ENCODE measurements at regions not wholly inside any gene's neighbourhood (a gene's known extent, or its start where the extent isn't known, plus 50 kb on each side); places are given as distances from the start of the nearest gene placed in this dataset.
A peak's percentile ranks its signal among the peaks of the same experiment; 100 is the strongest.
"Not testable (repeated sequence)": the region's sequence is repeated elsewhere in the genome, so short reads cannot be mapped to it uniquely, and the experiment has no call there.

DNA sequence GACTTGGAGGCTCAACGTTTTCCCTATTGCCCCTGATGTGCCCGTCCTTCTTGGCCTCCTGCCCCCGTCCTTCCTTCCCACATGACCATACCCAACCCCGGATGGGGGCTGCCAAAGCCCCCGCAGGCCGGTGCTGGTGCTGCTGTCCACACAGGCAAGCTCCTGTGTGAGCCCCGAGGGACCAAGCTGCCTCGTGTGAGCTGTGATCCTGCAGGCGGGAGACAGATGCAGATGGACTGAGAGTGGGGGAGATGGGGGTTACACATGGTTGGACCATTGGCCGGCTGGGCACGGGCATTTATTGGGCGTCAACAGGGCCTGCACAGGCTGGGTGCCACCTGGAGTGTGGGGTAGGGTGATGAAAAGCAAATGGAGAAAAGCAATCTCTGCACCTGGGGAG lies 313.2 kb upstream of the B3GAT1 start:
- DNase-seq: no peak

DNA sequence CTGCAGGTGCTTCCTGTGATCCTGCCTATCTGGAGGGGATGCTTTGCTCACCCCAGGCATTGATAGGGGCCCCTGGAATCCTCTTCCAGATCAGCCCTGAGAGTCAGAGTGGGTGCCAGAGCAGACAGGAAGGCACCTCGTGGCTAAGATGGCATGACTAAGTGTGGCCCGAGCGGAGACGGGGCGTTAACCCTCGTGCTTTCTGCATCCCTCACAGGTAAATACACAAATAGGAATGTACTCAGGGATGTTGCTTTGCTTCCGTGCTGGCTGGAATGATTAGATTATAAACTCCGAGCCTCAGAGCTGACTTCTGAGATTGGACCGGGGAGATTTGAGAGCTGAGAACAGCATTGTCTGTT lies 312.7 kb upstream of the B3GAT1 start:
- no peak for DNase-seq

DNA sequence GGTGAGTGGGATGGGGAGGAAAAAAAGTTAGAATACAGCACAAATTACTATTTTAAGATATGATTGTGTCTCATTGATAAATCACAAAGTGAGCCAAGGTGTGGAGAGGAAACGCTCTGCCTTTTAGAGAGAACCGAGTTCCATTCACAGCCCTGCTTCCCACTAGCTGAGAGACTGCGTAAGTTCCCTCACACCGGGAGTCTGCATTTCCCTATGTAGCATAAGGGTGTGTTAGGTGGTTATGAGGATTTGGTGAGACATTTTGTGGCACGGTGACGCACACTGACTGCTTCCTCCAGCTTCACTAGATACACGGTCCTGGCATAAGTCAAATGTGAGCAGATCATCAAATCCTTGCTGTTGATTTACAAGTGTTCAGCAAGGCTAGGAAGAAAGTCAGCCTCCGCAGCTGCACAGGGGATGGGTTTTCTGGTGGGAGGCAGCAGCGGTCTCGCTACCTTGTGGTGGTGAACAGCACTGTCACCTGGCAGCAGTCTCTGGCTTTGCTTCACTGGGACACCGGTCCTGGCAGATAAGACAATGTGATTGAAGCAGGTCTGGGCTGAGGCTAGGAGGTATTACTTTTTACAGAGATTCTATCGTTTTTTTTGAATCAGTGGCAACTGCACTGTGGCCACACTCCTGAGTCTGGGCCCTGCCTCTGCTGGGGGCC lies 312.2 kb upstream of the B3GAT1 start:
- no peak for DNase-seq

DNA sequence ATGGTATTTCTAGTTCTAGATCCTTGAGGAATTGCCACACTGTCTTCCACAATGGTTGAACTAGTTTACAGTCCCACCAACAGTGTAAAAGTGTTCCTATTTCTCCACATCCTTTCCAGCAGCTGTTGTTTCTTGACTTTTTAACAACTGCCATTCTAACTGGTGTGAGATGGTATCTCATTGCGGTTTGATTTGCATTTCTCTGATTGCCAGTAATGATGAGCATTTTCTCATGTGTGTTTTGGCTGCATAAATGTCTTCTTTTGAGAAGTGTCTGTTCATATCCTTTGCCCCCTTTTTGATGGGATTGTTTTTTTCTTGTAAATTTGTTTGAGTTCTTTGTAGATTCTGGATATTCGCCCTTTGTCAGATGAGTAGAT lies 308.6 kb upstream of the B3GAT1 start:
- not testable (repeated sequence) for DNase-seq

DNA sequence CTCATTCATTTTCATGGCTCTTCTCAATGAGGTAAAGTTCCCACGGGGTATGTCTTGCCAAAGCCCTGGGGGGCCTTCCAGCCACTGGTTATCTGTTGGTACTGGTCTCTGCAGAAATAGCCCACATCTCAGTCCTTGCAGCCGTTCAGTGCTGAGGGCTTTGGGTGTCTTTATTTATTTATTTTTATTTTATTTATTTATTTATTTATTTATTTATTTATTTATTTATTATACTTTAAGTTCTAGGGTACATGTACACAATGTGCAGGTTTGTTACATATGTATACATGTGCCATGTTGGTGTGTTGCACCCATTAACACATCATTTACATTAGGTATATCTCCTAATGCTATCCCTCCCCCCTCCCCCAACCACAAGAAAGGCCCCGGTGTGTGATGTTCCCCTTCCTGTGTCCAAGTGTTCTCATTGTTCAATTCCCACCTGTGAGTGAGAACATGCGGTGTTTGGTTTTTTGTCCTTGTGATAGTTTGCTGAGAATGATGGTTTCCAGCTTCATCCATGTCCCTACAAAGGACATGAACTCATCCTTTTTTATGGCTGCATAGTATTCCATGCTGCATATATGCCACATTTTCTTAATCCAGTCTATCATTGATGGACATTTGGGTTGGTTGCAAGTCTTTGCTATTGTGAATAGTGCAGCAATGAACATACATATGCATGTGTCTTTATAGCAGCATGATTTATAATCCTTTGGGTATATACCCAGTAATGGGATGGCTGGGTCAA lies 308.1 kb upstream of the B3GAT1 start:
- not testable (repeated sequence) for DNase-seq

DNA sequence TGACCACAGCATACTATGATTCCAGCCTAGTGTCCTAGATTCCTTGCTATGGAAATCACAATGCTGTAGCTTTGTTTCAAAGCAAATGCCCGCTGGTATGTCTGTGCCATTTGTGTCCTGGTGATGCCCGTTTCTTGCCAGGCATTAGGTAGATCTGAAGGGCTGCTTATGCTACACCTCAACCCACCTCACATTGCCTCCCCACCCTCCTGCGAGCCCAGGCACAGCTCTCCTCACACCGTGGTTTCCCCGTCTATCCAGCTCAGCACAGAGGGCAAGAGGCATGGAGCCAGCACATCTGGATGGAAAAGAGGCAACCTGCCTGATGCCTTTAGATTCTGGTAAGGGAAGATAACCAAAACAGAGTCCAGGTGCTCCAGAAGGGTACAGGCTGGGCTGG lies 307.4 kb upstream of the B3GAT1 start:
- DNase-seq: no peak

DNA sequence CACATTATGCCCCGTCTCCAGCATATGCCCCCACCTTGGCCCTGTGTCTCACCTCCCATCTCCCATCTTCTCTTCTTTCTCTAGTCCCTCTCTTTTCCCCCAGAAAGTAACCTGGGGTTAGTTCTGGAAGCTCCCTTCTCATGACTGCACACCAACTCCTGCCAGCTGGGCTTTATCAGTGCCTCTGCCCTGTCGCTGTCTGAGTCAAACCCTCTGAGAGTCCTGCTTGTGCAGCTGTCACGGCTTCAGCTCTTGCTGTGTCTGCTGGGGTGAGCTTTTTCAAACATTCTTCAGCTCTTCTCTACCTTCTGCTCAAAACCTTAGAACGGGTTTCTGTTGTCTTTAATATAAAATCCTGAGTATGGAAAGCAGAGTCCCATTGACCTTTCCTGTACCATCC lies 304.5 kb upstream of the B3GAT1 start:
- no peak for DNase-seq

DNA sequence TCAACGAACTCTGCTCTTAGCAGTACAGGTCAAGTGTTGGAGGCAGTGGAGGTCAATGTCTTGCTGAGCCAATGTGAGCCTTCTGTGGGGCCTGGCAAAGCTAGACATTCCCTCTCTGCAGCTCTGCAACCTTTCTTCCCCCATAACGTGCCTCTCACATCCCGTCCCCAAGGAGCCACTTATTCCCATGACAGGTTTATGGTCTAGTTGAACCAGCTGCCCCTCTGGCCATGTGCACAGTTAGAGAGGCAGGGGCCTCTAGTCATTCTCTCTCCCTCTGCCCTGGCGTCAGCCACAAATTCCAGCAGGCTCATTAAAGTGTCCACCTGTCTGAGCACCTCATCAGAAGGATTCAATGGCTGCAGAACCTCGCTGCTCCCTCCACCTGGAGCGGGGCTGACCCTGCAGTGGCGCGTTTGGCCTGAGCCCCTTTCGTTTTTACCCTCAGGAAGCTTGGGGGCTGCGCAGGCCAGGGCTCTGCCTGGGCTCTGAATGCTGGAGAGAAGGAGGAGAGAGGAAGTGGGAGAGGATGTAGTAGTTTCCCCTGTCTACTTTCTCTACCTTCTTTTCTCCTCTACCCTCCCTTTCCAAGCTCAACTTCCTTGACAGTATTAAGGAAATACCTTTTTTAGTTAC lies 302.1 kb upstream of the B3GAT1 start:
- DNase-seq: no peak

DNA sequence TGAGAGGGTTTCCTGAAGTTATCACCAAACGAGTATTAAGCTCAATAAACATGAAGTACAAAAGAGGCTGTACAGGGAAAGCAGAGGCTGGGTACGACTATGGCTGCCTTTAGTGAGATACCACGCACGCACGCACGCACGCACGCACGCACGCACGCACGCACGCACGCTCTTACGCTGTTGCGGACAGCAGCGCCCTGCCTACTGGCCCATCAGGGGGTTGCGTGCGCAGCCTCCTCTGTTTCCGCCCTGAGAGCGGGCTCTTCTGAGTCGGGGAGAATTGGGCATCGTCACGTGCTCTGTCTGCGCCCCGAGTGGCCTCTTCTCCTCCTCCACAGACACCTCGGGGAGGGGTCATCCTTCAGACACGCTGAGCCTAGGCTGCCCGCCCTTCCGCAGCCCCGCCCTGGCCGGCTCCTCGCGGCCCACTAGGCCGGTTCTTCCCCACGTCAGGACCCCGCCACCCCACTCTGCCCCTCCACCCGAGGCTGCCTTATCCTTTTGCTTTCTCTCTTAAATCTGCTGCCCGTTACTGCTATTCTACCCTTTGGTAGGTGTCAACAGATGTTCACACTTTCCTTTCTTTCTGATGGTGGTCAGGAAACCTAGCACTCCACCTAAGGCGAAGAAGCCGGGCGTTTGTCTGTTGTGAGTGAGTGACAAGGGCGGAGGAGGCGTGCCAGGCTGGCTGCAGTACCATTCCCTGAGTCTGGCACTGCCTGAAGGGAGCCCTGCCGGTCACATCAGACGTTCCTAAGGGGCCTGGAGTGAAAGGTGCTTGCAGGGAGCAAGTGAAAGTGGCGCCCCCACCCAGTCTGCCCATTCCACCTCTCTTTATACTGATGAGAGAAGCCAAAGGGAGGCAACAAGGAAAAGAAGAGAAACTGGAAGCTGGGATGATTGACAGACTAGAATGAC lies 300.4 kb upstream of the B3GAT1 start:
- no peak for DNase-seq

DNA sequence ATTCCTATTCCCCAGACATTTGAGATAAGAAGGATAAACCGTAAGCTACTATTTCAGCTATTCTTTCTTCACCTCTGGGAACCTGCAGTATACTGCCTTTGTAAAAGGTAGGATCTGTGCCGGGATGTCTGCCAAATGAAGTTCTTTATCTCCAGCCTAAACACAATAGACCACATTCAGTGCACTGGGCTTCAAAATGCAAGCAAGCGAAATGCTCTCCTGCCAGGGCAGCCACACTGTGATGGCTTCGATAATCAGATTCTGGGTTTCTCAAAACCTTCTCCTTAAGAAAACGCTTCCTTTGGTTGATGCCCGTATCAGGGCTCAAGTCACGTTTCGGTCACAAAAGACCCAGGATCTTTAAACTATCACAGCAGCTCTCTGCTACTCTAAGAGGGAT lies 299.5 kb upstream of the B3GAT1 start:
- no peak for DNase-seq

DNA sequence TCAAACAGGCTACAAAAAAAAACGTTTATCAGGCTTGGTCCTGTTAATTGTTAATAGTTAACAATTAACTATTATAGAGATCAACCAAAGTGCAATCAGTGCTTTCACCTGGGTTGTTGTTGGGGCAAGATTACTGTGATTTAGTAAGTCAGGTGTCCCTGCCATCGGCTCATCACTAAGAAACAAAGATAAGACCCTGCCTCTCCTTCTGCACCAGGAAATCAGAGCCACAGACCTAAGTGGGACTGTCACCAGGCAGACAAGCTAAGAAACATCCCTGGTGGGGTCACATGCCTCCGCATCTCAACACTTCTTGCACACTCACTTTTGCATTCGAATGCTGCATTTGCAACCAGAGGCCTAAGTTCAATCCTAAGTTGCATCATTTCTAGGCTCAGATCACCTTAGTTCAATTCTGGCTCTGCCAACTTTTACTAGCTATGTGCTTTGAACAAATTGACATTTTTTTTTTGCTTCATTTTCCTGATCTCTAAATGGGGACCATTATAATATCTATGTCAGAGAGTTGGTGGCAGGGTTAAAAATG lies 298.9 kb upstream of the B3GAT1 start:
- DNase-seq: no peak

DNA sequence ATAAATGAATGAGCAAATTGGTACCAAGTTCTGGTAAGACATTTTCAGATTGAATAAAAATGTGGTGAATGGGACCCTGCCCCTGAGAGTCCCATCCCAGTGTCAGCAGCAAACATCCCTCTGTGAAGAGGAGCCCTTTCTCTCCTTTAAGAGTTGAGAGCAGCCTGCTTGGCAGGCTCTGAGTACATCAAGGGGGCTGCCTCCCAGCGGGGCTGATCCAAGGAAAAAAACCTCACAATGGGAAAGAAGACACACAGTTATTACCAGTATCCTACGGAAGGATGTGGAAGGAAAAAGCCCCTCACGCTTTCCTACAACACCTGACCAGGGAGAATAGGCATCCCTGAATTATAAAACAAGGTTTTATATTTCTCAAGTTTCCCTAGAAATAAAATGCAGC lies 293.8 kb upstream of the B3GAT1 start:
- no peak for DNase-seq

DNA sequence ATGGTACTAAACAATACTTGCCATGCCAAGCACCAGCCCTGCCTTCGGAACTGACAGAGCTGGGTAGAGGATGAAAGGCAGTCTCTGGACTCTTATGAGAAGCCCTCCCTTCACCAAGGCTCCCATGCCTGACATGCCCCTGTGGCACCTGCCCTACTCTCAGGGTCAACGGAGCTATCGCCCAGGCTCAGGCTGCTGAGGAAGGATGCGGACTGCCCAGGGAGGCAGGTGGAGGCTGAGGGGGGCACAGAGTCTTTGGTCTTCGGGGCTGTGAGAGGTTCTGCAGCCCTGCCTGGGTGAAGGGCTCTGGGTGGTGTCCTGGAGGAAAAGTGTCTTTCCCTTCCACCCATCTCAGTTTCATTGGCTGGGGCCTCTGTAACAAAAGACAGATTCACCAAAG lies 290.8 kb upstream of the B3GAT1 start:
- no peak for DNase-seq

DNA sequence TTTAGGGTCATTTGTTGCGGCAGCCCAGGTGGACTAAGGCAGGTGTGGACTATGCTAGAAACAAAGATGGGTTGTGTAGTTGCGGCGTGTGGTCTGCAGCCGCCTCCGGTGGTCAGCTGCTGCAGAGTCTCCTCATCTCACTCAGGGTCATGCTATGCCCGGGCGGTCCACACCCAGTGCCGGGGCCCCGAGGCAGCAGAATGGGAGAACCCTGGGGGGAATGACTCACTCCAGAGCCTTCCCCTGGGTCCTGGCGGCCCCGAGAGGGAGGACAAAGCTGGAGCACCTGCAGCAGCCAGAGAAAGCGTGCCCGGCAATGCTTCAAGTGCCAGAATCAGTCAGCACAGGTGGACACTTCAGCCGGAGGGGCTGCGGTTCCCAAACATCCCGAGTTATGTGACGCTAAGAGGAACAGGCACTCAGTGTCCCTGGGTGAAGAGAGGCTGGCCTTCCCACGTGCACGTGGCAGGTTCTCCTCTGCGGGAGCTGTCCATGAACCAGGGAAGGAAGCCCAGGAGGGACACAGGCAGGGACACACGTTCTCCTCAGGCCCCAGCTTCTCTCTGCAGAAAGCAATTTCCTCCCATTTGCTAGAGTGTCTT lies 289.6 kb upstream of the B3GAT1 start:
- no peak for DNase-seq

DNA sequence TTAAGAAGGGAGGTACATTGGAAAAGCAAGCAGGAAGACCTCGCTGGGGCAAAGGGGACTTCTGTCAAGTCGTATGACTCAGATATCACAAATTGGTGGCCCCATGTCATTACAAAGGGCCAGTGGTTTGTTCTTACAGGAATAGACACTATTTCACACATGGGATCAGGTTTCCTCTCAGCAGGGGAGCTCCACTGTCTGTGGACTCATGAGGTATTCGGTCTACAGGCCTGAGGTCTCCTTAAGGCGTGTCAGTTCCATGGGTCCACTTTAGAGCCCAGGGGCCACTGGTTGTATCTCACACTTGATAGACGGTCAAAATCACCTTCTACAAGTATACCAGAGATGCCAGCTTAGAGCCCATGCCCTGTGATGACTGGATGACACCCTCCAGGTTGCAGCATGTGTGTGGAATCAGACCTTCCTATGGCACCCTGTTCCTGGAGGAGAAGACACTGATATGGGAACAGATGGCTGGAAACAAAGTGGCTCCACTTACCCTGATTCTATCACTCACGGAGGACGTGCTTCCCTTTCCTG lies 288.1 kb upstream of the B3GAT1 start:
- DNase-seq: no peak

DNA sequence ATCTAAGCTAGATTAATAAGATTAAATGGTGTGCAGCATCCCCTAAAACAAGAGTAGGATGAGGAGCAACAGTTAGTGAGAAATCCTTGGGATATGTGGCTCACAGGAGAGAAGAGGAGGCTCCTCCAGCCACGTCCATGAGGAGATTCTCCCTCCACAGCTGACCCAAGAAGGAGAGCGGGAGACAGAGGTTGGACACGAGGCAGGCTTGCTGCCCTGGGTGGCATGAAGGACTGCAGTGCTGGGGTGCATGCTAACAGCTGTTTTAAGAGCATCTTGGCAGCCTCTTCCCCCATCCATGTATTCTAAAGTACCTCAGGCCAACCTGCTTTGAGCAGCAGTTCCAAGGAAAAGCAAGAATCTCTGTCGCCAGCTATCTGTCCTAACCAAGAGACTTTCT lies 284.4 kb upstream of the B3GAT1 start:
- no peak for DNase-seq

DNA sequence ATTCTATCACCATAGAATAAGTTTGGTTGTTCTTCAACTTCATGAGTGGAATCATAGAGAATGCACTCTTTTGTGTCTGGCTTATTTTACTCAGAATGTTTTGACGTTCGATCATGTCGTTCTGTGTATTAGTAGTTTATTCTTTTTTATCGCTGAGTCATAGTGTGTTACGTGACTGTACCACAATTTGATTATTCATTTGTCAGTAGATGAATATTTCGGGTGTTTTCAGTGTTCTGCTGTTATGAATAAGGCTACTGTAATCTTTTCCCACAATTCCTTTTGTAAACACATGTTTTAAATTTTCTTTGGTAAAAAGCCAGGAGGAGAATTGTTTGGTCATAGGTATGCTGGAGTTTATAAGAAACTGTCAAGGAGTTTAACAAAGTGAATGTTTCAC lies 279.9 kb upstream of the B3GAT1 start:
- no peak for DNase-seq

DNA sequence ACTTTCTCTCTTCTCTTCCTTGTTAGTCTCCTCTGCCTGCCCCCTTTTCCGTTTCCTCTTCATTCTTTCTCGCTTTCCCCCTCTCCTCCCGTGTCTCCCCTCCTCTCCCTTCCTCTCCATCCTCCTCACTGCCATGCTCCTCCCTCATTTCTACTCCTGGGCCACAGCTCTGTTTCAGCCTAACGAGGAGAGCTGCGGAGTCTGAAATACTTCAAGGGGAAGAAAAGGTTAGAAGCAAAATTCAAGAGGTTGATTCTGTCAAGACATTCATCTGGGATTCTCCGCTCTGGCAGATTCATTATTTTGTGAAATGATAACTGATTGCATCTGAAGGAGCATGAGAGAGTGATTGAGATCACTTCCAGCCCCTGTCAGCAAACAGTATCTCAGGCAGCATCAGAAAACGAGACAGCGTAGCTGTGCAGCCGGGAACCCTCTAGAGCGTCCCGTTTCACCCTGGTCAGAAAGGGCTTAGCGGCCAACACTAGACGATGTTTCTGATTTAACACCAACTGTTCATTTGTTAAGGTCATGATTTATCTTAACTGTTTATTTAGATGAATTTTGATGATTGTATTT lies 279.3 kb upstream of the B3GAT1 start:
- no peak for DNase-seq

DNA sequence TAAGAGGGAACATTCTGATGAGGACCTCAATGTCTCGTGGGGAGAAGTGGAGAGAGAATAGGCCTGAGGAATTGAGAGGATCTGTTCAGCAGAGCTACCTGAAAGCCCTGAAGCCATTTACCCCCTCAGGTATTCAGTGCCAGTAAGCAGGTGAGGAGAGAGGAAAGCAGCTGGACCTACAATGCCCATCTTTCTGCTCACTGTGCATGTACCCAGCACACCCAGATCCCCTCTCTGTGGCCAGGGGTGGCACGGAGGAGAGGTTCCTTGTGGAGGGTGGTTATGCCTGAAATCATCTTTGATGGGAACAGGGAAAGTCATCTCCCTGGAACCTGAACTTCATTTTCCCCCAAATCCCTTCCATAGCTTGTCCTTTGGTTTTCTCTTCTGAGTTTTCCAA lies 277.8 kb upstream of the B3GAT1 start:
- no peak for DNase-seq

DNA sequence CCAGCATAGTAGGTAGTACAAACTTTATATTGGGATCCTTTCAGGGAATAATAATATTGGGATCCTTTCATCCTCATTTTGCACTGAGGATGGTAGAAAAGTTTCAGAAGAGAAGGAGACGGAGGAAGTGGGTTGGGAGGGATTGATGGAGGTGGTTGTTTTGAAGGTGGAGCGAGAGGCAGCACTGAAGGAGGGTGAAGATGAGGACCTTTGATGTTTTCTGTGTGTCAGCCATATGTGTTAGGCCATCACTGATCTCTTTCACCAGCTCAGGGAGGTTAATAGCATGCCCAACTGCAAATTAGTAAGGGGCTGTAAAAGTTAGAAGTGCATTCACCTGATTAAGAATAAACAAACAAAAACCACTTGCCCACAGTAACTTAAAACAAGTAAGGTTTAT lies 275.5 kb upstream of the B3GAT1 start:
- no peak for DNase-seq

DNA sequence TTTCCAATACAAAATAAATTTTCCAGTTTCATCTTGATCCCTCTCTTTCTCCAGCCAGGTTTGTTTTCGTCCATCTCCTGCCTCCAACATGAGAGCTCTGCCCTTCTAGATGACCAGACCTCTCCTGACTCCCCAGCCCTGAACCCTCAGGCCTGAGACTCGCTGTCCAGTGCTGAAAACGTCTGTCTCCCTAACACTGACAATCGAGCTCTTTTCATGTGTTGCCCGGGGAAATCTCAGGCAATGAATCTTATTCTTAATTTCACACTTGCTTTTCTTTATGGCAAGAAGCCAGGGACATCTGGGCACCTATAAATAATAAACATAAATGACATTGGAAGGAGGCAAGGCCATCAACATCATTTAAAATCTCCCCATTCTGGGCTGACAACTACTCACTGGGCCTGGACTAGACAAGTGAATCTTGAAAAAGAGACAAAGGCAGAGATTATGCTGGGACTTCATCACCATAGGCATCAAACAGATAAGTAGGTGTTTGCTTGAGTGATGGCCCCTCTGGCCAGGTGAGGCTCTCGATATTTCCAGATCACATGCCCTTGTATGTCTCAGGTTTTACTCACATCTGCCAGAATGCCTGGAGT lies 274.5 kb upstream of the B3GAT1 start:
- peak; percentile 7 for DNase-seq

All from muscle of arm (tissue), 1 donor.